ENCODE measurements at regions not wholly inside any gene's neighbourhood (a gene's known extent, or its start where the extent isn't known, plus 50 kb on each side); places are given as distances from the start of the nearest gene placed in this dataset.

DNA sequence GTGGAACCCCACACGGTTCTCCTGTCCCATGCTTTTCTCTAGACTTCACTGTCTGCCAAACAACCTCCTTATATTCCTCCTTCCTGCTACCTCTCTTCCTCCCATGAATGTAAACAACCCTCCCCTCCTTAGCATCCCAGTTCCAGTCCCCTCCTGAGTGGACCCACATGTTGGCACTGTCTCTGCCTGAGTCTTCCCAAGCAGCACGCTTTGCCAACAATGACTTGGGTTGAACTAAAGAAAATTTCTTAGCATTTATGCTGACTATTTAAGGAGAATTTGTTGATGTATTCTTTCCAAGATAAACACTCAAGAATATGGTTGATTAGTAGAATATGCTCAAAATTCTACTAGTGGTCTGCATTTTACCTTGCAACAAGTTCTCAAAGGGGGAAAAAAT is 338.0 kb downstream of the TNS1 start:
- TF ChIP-seq EZH2 (IDR thresholded peaks at IDR 0.05; ENCODE audit: low read depth) = no peak
- TF ChIP-seq, protein P1, sequence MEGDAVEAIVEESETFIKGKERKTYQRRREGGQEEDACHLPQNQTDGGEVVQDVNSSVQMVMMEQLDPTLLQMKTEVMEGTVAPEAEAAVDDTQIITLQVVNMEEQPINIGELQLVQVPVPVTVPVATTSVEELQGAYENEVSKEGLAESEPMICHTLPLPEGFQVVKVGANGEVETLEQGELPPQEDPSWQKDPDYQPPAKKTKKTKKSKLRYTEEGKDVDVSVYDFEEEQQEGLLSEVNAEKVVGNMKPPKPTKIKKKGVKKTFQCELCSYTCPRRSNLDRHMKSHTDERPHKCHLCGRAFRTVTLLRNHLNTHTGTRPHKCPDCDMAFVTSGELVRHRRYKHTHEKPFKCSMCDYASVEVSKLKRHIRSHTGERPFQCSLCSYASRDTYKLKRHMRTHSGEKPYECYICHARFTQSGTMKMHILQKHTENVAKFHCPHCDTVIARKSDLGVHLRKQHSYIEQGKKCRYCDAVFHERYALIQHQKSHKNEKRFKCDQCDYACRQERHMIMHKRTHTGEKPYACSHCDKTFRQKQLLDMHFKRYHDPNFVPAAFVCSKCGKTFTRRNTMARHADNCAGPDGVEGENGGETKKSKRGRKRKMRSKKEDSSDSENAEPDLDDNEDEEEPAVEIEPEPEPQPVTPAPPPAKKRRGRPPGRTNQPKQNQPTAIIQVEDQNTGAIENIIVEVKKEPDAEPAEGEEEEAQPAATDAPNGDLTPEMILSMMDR (conservative IDR thresholded peaks at IDR 0.05) = no peak

All from PC-9 (cell line).